Calu3 (cell line): ENCODE measurements at regions not wholly inside any gene's neighbourhood (a gene's known extent, or its start where the extent isn't known, plus 50 kb on each side); places are given as distances from the start of the nearest gene placed in this dataset.
"Not testable (repeated sequence)": the region's sequence is repeated elsewhere in the genome, so short reads cannot be mapped to it uniquely, and the experiment has no call there.

Experiments
- BruUV-seq: library from RNA; stranded (reverse); fragments of 400-500 nt; replicated peaks from 2 replicates; lab custom pipeline; 2021; lab: Mats Ljungman, UMichigan
- CTCF ChIA-PET: fragments of 300-600 bp; sonication (Branson Sonifier 250); formaldehyde crosslinking; loops from one replicate; lab custom pipeline; 2022; ENCODE audit warnings: antibody characterized with exemption; lab: Charles Lee
- DNase-seq: peaks from one replicate; pipeline ENCODE4 v3.0.0; 2022
- H3K27ac Mint-ChIP-seq: one replicate; pipeline ENCODE4 v1.8.0; 2022; ENCODE audit warnings: mixed read lengths; ENCODE audit not compliant: unreplicated experiment
- H3K27me3 Mint-ChIP-seq: one replicate; pipeline ENCODE4 v1.8.0; 2022; ENCODE audit warnings: mixed read lengths; ENCODE audit not compliant: unreplicated experiment
- H3K36me3 Mint-ChIP-seq: one replicate; pipeline ENCODE4 v1.8.0; 2022; ENCODE audit warnings: mild to moderate bottlenecking, moderate library complexity, mixed read lengths; ENCODE audit not compliant: insufficient read depth, unreplicated experiment
- H3K4me1 Mint-ChIP-seq: one replicate; pipeline ENCODE4 v1.8.0; 2022; ENCODE audit warnings: mild to moderate bottlenecking, low read depth, mixed read lengths; ENCODE audit not compliant: unreplicated experiment
- H3K4me3 Mint-ChIP-seq: one replicate; pipeline ENCODE4 v1.8.0; 2022; ENCODE audit warnings: mild to moderate bottlenecking, low read depth, moderate library complexity, mixed read lengths; ENCODE audit not compliant: unreplicated experiment
- H3K9me3 Mint-ChIP-seq: one replicate; pipeline ENCODE4 v1.8.0; 2022; ENCODE audit warnings: low read depth, mixed read lengths; ENCODE audit not compliant: unreplicated experiment
- intact Hi-C: fragments of 100-400 bp; cut with micrococcal nuclease; formaldehyde crosslinking; loops from one replicate; pipeline ENCODE4 v1.10.0; 2022; ENCODE audit not compliant: unreplicated experiment
- TF ChIP-seq, protein P1 (sequence below): fragments of 200-600 bp; IDR thresholded peaks from one replicate; pipeline ENCODE4 v1.8.0; 2022; ENCODE audit warnings: antibody characterized with exemption; ENCODE audit not compliant: unreplicated experiment

DNA sequence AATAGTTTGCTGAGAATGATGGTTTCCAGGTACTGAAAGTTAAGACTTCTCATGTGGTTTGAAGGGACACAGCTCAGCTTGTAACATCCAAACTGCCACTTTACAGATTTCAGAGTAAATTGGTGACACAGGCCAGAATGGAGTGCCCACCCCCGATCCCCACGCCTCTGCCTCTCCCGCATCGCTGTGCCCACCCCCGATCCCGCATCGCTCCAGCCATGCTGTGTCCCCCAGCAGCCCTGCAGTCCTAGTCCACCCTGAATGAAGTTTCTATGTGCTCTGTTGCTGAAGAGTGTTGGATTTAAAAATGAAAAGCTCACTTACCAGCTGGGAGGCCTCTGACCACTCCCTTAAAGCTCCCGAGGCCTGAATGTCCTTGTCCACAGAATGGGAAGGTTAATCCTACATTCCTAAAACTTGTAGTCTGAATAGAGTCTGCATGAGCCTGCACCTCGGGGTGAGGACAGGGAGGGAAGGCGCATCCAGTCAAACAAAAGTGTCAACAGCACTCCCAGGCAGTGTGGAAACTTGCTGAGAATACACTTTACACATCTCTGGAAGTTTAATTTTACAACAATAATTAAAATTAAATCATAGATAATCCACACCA lies 176.4 kb upstream of the ID2 start:
- TF ChIP-seq, protein P1, sequence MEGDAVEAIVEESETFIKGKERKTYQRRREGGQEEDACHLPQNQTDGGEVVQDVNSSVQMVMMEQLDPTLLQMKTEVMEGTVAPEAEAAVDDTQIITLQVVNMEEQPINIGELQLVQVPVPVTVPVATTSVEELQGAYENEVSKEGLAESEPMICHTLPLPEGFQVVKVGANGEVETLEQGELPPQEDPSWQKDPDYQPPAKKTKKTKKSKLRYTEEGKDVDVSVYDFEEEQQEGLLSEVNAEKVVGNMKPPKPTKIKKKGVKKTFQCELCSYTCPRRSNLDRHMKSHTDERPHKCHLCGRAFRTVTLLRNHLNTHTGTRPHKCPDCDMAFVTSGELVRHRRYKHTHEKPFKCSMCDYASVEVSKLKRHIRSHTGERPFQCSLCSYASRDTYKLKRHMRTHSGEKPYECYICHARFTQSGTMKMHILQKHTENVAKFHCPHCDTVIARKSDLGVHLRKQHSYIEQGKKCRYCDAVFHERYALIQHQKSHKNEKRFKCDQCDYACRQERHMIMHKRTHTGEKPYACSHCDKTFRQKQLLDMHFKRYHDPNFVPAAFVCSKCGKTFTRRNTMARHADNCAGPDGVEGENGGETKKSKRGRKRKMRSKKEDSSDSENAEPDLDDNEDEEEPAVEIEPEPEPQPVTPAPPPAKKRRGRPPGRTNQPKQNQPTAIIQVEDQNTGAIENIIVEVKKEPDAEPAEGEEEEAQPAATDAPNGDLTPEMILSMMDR = no peak
- CTCF ChIA-PET = no interaction called here
- Mint-ChIP-seq H3K9me3 (peaks cover 6% of the 10 kb centered on the region), H3K36me3 (no peaks in the 10 kb centered on the region), H3K27me3 (no peaks in the 10 kb centered on the region), H3K4me1 (peaks cover 4% of the 10 kb centered on the region), H3K4me3 (no peak overlapping the region), H3K27ac (no peak overlapping the region)
- BruUV-seq = no TSS peak
- DNase-seq = no peak
- intact Hi-C loops = no loop called here

DNA sequence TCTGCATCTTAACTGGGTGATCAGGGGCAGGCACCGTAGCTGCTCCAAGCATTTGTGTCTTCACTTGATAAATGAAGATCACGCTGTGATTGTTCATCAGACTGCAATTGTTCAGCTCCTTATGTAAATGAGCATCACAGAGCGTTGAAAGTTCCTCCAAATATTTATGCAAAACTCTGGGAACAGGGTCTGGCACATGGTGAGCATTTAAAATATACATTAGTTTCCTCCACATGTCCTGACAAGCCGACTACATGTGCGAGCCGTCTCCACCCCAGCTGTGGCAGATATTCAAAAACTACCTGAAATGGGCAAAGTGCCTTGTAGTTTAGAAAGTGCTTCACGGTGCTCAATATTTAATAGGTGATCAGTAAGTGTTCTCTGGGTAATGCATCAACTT lies 175.1 kb upstream of the ID2 start:
- H3K27ac Mint-ChIP-seq = no peak overlapping the region
- no peaks in the 10 kb centered on the region for H3K27me3 Mint-ChIP-seq
- no peak for DNase-seq
- BruUV-seq = no TSS peak
- TF ChIP-seq, protein P1 = no peak
- H3K4me3 Mint-ChIP-seq = no peak overlapping the region
- H3K36me3 Mint-ChIP-seq = no peaks in the 10 kb centered on the region
- no peaks in the 10 kb centered on the region for H3K4me1 Mint-ChIP-seq
- H3K9me3 Mint-ChIP-seq = peaks cover 6% of the 10 kb centered on the region
- intact Hi-C loops = no loop called here
- CTCF ChIA-PET = no interaction called here

DNA sequence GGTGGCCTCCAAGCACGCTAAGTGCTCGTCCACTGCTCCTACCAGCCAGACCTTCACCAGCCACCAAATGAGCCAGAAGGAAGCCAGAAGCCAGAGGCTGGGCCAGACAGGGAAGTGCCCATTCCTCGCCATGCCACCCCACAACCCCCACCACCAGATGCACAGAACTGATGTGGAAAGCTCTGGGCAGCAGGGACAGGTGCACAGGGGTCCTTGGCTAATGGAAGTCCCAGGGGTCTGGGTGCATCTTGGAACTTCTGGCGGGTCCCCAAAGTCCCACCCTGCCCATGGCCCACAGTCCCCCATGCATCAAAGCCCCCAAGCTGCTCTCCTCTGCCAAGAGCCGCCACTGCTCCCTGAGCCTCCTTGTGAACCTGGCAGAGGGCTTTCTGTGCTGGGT lies 173.1 kb upstream of the ID2 start:
- TF ChIP-seq, protein P1 = no peak
- Mint-ChIP-seq H3K36me3 (no peaks in the 10 kb centered on the region), H3K27ac (no peak overlapping the region), H3K27me3 (no peaks in the 10 kb centered on the region), H3K9me3 (peaks cover 9% of the 10 kb centered on the region), H3K4me3 (no peak overlapping the region), H3K4me1 (no peaks in the 10 kb centered on the region)
- intact Hi-C loops = no loop called here
- CTCF ChIA-PET = no interaction called here
- DNase-seq = no peak
- no TSS peak for BruUV-seq

DNA sequence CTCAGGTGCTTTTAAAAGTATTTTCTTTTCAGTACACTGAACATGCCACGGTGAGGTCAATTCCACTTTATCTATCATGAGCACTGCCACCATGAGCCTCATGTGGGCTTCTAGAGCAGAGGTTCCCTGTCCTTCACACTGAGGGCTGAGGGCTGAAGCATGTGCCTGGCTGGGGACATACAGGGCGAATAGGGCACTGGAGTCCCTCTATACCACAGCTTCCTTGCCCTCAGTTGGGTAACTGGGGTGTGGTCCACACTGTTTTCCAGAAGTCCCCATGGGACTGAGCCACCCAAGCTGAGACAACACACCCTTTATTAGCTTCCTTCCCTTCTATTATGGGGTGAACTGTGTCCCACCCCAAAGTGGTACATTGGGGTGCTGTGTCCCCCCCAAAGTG lies 172.2 kb upstream of the ID2 start:
- no peaks in the 10 kb centered on the region for H3K36me3 Mint-ChIP-seq
- TF ChIP-seq, protein P1 = no peak
- no TSS peak for BruUV-seq
- peaks cover 9% of the 10 kb centered on the region for H3K9me3 Mint-ChIP-seq
- H3K27me3 Mint-ChIP-seq = no peaks in the 10 kb centered on the region
- CTCF ChIA-PET = no interaction called here
- no peaks in the 10 kb centered on the region for H3K4me1 Mint-ChIP-seq
- H3K4me3 Mint-ChIP-seq = no peak overlapping the region
- no peak overlapping the region for H3K27ac Mint-ChIP-seq
- DNase-seq = no peak
- intact Hi-C loops = no loop called here

DNA sequence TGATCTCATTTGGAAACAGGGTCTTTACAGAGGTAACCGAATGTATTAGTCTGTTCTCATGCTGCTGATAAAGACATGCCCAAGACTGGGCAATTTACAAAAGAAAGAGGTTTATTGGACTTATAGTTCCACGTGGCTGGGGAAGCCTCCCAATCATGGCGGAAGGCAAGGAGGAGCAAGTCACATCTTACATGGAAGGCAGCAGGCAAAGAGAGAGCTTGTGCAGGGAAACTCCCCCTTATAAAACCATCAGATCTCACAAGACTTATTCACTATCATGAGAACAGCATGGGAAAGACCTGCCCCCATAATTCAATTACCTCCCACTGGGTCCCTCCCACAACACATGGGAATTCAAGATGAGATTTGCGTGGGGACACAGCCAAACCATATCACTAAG lies 171.8 kb upstream of the ID2 start:
- CTCF ChIA-PET = interaction anchor here (1.4 kb wide), 1 partner anchor 15 kb away, joined by 5 read pairs; no protein-coding TSS in a partner anchor
- intact Hi-C loops, H3K9me3 Mint-ChIP-seq, BruUV-seq, DNase-seq, H3K27me3 Mint-ChIP-seq, H3K4me1 Mint-ChIP-seq, H3K4me3 Mint-ChIP-seq, H3K36me3 Mint-ChIP-seq, H3K27ac Mint-ChIP-seq: not testable (repeated sequence)
